ENCODE measurements at regions not wholly inside any gene's neighbourhood (a gene's known extent, or its start where the extent isn't known, plus 50 kb on each side); places are given as distances from the start of the nearest gene placed in this dataset.

GRCh38 chr6:119845161-119845560 lies 495.6 kb upstream of the MAN1A1 start:
- no peaks in the 10 kb centered on the region for H4K20me1 ChIP-seq (replicated peaks in 1 of 2; ENCODE audit: control insufficient read depth in 1 of 2, insufficient read depth in 2 of 2, low read length in 2 of 2)
- TF ChIP-seq NANOG (IDR thresholded peaks at IDR 0.05; ENCODE audit: insufficient read depth, low read depth, low read length, poor library complexity, severe bottlenecking) (no peak), TAF7 (optimal IDR thresholded peaks at IDR 0.05; ENCODE audit: borderline replicate concordance, low read depth, low read length) (no peak), POLR2A (IDR thresholded peaks at IDR 0.05; ENCODE audit: control extremely low read depth in 1 of 2, low read depth in 2 of 2, low read length in 2 of 2) (no peak), JUND (IDR thresholded peaks at IDR 0.05; ENCODE audit: low read length) (no peak), SP2 (IDR thresholded peaks at IDR 0.05; ENCODE audit: low read length) (no peak), BCL11A (IDR thresholded peaks at IDR 0.05; ENCODE audit: low read depth in 2 of 2, low read length in 2 of 2) (no peak), CTCF (IDR thresholded peaks at IDR 0.05; ENCODE audit: control extremely low read depth in 1 of 3, insufficient read depth in 1 of 3, low read depth in 1 of 3, low read length in 3 of 3) (no peak), SAP30 (IDR thresholded peaks at IDR 0.05; ENCODE audit: insufficient read depth, insufficient replicate concordance, low read length) (no peak)

More at GRCh38 chr6:119845161-119845560, 495.6 kb upstream of the MAN1A1 start:
- ChIA-PET POLR2A (ENCODE audit: partially characterized antibody) (no interaction called here), CTCF (ENCODE audit: partially characterized antibody) (no interaction called here)
- Histone ChIP-seq H3K79me1 (ENCODE audit: low read depth, low read length) (no peaks in the 10 kb centered on the region), H3K4me2 (ENCODE audit: insufficient read depth in 1 of 2, low read depth in 2 of 2, low read length in 2 of 2) (no peak overlapping the region), H3K4me3 (ENCODE audit: extremely low read depth in 1 of 4, insufficient read depth in 2 of 4, low read depth in 3 of 4, low read length in 4 of 4) (no peak overlapping the region), H3K79me2 (ENCODE audit: control insufficient read depth in 1 of 2, insufficient read depth in 2 of 2, low read length in 2 of 2) (no peaks in the 10 kb centered on the region), H3K4ac (replicated peaks; ENCODE audit: insufficient read length, low read depth, low read length) (no peak overlapping the region), H3K18ac (ENCODE audit: extremely low read depth, low read length) (no peak overlapping the region), H2BK120ac (replicated peaks; ENCODE audit: low read depth, low read length) (no peak overlapping the region), H4K5ac (ENCODE audit: insufficient read length, low read depth, low read length) (no peak overlapping the region), H3K4me1 (replicated peaks in 1 of 4; ENCODE audit: control insufficient read depth in 3 of 4, insufficient read depth in 4 of 4, low read length in 3 of 4) (no peaks in the 10 kb centered on the region), H2BK20ac (ENCODE audit: low read length) (no peak overlapping the region), H2AFZ (ENCODE audit: low read length) (no peak overlapping the region), H3K9me3 (ENCODE audit: insufficient read depth in 2 of 2, low read depth in 1 of 2, low read length in 1 of 2) (no peaks in the 10 kb centered on the region), H3K23me2 (ENCODE audit: low read depth, low read length) (no peaks in the 10 kb centered on the region), H3K14ac (ENCODE audit: insufficient read length) (no peak overlapping the region), H2BK5ac (ENCODE audit: low read depth, low read length) (no peak overlapping the region), H3K36me3 (ENCODE audit: control insufficient read depth in 2 of 4, insufficient read depth in 4 of 4, low read length in 3 of 4) (no peaks in the 10 kb centered on the region), H3K27ac (ENCODE audit: low read depth, low read length) (no peak overlapping the region), H2BK15ac (ENCODE audit: low read length) (no peak overlapping the region), H2BK12ac (ENCODE audit: low read depth, low read length) (no peak overlapping the region), H4K91ac (replicated peaks; ENCODE audit: insufficient read length, low read length) (no peak overlapping the region), H3K27me3 (replicated peaks in 1 of 4; ENCODE audit: control insufficient read depth in 3 of 4, extremely low read depth in 1 of 4, insufficient read depth in 3 of 4, low read length in 3 of 4) (no peaks in the 10 kb centered on the region), H3K23ac (ENCODE audit: insufficient read length) (no peak overlapping the region), H4K8ac (ENCODE audit: extremely low read depth, insufficient read depth, low read length) (no peak overlapping the region), H3K56ac (replicated peaks; ENCODE audit: insufficient read length, low read depth, low read length) (no peak overlapping the region), H3K9ac (replicated peaks in 1 of 4; ENCODE audit: extremely low read depth in 1 of 4, low read depth in 3 of 4, low read length in 3 of 4) (no peak overlapping the region), H2AK5ac (ENCODE audit: low read depth, low read length) (no peak overlapping the region)
- 93% methylated on average over 1 of the region's 1 CpG; no CpG with 5 or more reads in 1 of the 2 experiments for WGBS, 2 experiments (ENCODE audit: extremely low coverage in 1 of 2, insufficient coverage in 1 of 2, insufficient read length in 1 of 2, insufficient replicate concordance in 2 of 2, low coverage in 1 of 2, low lambda C conversion rate in 2 of 2, missing lambda C conversion rate in 1 of 2)
- FAIRE-seq (no peak), DNase-seq (ENCODE audit: low read depth in 1 of 2, low spot score in 2 of 2) (no peak)
